ENCODE measurements at regions not wholly inside any gene's neighbourhood (a gene's known extent, or its start where the extent isn't known, plus 50 kb on each side); places are given as distances from the start of the nearest gene placed in this dataset.

- DNase-seq = no peak
- no peak overlapping the region for H3K4me3 ChIP-seq (ENCODE audit: control insufficient read depth in 1 of 2, extremely low read depth in 1 of 2, low read length in 1 of 2)
- Mint-ChIP-seq H3K27ac (no peak overlapping the region), H3K4me1 (no peaks in the 10 kb centered on the region), H3K9me3 (no peaks in the 10 kb centered on the region), H3K4me3 (no peak overlapping the region), H3K36me3 (no peaks in the 10 kb centered on the region), H3K27me3 (no peaks in the 10 kb centered on the region)
- H3K27ac ChIP-seq (ENCODE audit: low read length) = no peak overlapping the region
- H3K27me3 ChIP-seq (replicated peaks in 1 of 2; ENCODE audit: control insufficient read depth in 2 of 2, extremely low read depth in 1 of 2, insufficient read depth in 2 of 2, low read length in 1 of 2) = no peaks in the 10 kb centered on the region
- no peaks in the 10 kb centered on the region for H3K4me1 ChIP-seq (ENCODE audit: control insufficient read depth in 1 of 2, extremely low read depth in 1 of 2, insufficient read depth in 2 of 2, low read length in 2 of 2)
- ChIA-PET POLR2A (no interaction called here), CTCF (no interaction called here)
- H3K36me3 ChIP-seq (ENCODE audit: control insufficient read depth in 2 of 2, extremely low read depth in 1 of 2, insufficient read depth in 1 of 2, low read length in 1 of 2) = no peaks in the 10 kb centered on the region
- H3K9me3 ChIP-seq = no peaks in the 10 kb centered on the region
- no peak for ATAC-seq (replicated peaks in 1 of 4)
- WGBS (ENCODE audit: insufficient coverage) = 33% methylated on average over 1 of the region's 3 CpGs
These were observed 256.5 kb downstream of the TTLL7 start for GRCh38 chr1:83742446-83742845.

GRCh38 chr1:83741770-83742169 is 257.2 kb downstream of the TTLL7 start:
- ATAC-seq (replicated peaks in 1 of 4) (no peak), DNase-seq (no peak)
- H3K9me3 Mint-ChIP-seq = no peaks in the 10 kb centered on the region
- H3K27me3 Mint-ChIP-seq = no peaks in the 10 kb centered on the region
- no peaks in the 10 kb centered on the region for H3K36me3 ChIP-seq (ENCODE audit: control insufficient read depth in 2 of 2, extremely low read depth in 1 of 2, insufficient read depth in 1 of 2, low read length in 1 of 2)
- H3K9me3 ChIP-seq = no peaks in the 10 kb centered on the region
- no peaks in the 10 kb centered on the region for H3K4me1 Mint-ChIP-seq
- H3K27ac ChIP-seq (ENCODE audit: low read length) = no peak overlapping the region
- H3K4me3 ChIP-seq (ENCODE audit: control insufficient read depth in 1 of 2, extremely low read depth in 1 of 2, low read length in 1 of 2) = no peak overlapping the region
- no peaks in the 10 kb centered on the region for H3K27me3 ChIP-seq (replicated peaks in 1 of 2; ENCODE audit: control insufficient read depth in 2 of 2, extremely low read depth in 1 of 2, insufficient read depth in 2 of 2, low read length in 1 of 2)
- H3K4me1 ChIP-seq (ENCODE audit: control insufficient read depth in 1 of 2, extremely low read depth in 1 of 2, insufficient read depth in 2 of 2, low read length in 2 of 2) = no peaks in the 10 kb centered on the region
- CTCF ChIA-PET = interaction anchor here in 1 of 2 donors (0.5 kb wide), 1 partner anchor 28 kb away, joined by 5 read pairs; no protein-coding TSS in a partner anchor
- no peaks in the 10 kb centered on the region for H3K36me3 Mint-ChIP-seq
- no peak overlapping the region for H3K27ac Mint-ChIP-seq
- POLR2A ChIA-PET = interaction anchor here in 1 of 2 donors (0.6 kb wide), 1 partner anchor 642 kb away, joined by 3 read pairs; no protein-coding TSS in a partner anchor
- no peak overlapping the region for H3K4me3 Mint-ChIP-seq

- POLR2A ChIA-PET = interaction anchor here in 1 of 2 donors (0.6 kb wide), 1 partner anchor 641 kb away, joined by 3 read pairs; no protein-coding TSS in a partner anchor
- no peaks in the 10 kb centered on the region for H3K36me3 ChIP-seq (ENCODE audit: control insufficient read depth in 2 of 2, extremely low read depth in 1 of 2, insufficient read depth in 1 of 2, low read length in 1 of 2)
- H3K27me3 ChIP-seq (replicated peaks in 1 of 2; ENCODE audit: control insufficient read depth in 2 of 2, extremely low read depth in 1 of 2, insufficient read depth in 2 of 2, low read length in 1 of 2) = no peaks in the 10 kb centered on the region
- Mint-ChIP-seq H3K4me3 (no peak overlapping the region), H3K27ac (no peak overlapping the region), H3K9me3 (no peaks in the 10 kb centered on the region), H3K36me3 (no peaks in the 10 kb centered on the region), H3K27me3 (no peaks in the 10 kb centered on the region), H3K4me1 (no peaks in the 10 kb centered on the region)
- H3K4me3 ChIP-seq (ENCODE audit: control insufficient read depth in 1 of 2, extremely low read depth in 1 of 2, low read length in 1 of 2) = no peak overlapping the region
- CTCF ChIA-PET = interaction anchor here in 1 of 2 donors (0.5 kb wide), 1 partner anchor 28 kb away, joined by 5 read pairs; no protein-coding TSS in a partner anchor
- WGBS (ENCODE audit: insufficient coverage) = no CpG with 5 or more reads among the region's 2 CpGs
- H3K9me3 ChIP-seq = no peaks in the 10 kb centered on the region
- no peak for DNase-seq
- H3K27ac ChIP-seq (ENCODE audit: low read length) = no peak overlapping the region
- ATAC-seq (replicated peaks in 1 of 4) = no peak
- no peaks in the 10 kb centered on the region for H3K4me1 ChIP-seq (ENCODE audit: control insufficient read depth in 1 of 2, extremely low read depth in 1 of 2, insufficient read depth in 2 of 2, low read length in 2 of 2)
These were observed 257.6 kb downstream of the TTLL7 start for GRCh38 chr1:83741348-83741747.

- H3K27ac Mint-ChIP-seq = no peak overlapping the region
- WGBS (ENCODE audit: insufficient coverage) = no CpG with 5 or more reads among the region's 3 CpGs
- H3K27me3 Mint-ChIP-seq = no peaks in the 10 kb centered on the region
- Histone ChIP-seq H3K27ac (ENCODE audit: low read length) (no peak overlapping the region), H3K9me3 (no peaks in the 10 kb centered on the region), H3K36me3 (ENCODE audit: control insufficient read depth in 2 of 2, extremely low read depth in 1 of 2, insufficient read depth in 1 of 2, low read length in 1 of 2) (no peaks in the 10 kb centered on the region), H3K4me1 (ENCODE audit: control insufficient read depth in 1 of 2, extremely low read depth in 1 of 2, insufficient read depth in 2 of 2, low read length in 2 of 2) (no peaks in the 10 kb centered on the region), H3K4me3 (ENCODE audit: control insufficient read depth in 1 of 2, extremely low read depth in 1 of 2, low read length in 1 of 2) (no peak overlapping the region), H3K27me3 (replicated peaks in 1 of 2; ENCODE audit: control insufficient read depth in 2 of 2, extremely low read depth in 1 of 2, insufficient read depth in 2 of 2, low read length in 1 of 2) (no peaks in the 10 kb centered on the region)
- H3K4me3 Mint-ChIP-seq = no peak overlapping the region
- H3K9me3 Mint-ChIP-seq = no peaks in the 10 kb centered on the region
- POLR2A ChIA-PET = interaction anchor here in 1 of 2 donors (0.5 kb wide), 1 partner anchor 124 kb away, joined by 7 read pairs; no protein-coding TSS in a partner anchor
- no peak for DNase-seq
- CTCF ChIA-PET = no interaction called here
- H3K36me3 Mint-ChIP-seq = no peaks in the 10 kb centered on the region
- H3K4me1 Mint-ChIP-seq = no peaks in the 10 kb centered on the region
- ATAC-seq (replicated peaks in 1 of 4) = no peak
These were observed 263.4 kb downstream of the TTLL7 start for GRCh38 chr1:83735526-83735925.

GRCh38 chr1:83734420-83734819 is 264.5 kb downstream of the TTLL7 start:
- POLR2A ChIA-PET = no interaction called here
- Mint-ChIP-seq H3K4me3 (no peak overlapping the region), H3K36me3 (no peaks in the 10 kb centered on the region), H3K27ac (no peak overlapping the region), H3K27me3 (no peaks in the 10 kb centered on the region), H3K9me3 (no peaks in the 10 kb centered on the region), H3K4me1 (no peaks in the 10 kb centered on the region)
- H3K27ac ChIP-seq (ENCODE audit: low read length) = no peak overlapping the region
- no peaks in the 10 kb centered on the region for H3K9me3 ChIP-seq
- WGBS (ENCODE audit: insufficient coverage) = 88% methylated on average over 6 of the region's 13 CpGs
- H3K4me3 ChIP-seq (ENCODE audit: control insufficient read depth in 1 of 2, extremely low read depth in 1 of 2, low read length in 1 of 2) = no peak overlapping the region
- no peak for ATAC-seq (replicated peaks in 1 of 4)
- no peaks in the 10 kb centered on the region for H3K36me3 ChIP-seq (ENCODE audit: control insufficient read depth in 2 of 2, extremely low read depth in 1 of 2, insufficient read depth in 1 of 2, low read length in 1 of 2)
- CTCF ChIA-PET = no interaction called here
- no peak for DNase-seq
- H3K4me1 ChIP-seq (ENCODE audit: control insufficient read depth in 1 of 2, extremely low read depth in 1 of 2, insufficient read depth in 2 of 2, low read length in 2 of 2) = no peaks in the 10 kb centered on the region
- H3K27me3 ChIP-seq (replicated peaks in 1 of 2; ENCODE audit: control insufficient read depth in 2 of 2, extremely low read depth in 1 of 2, insufficient read depth in 2 of 2, low read length in 1 of 2) = no peaks in the 10 kb centered on the region

GRCh38 chr1:83725735-83726360 is 273.1 kb downstream of the TTLL7 start:
- CTCF ChIA-PET = no interaction called here
- no peak for ATAC-seq (replicated peaks in 1 of 4)
- H3K36me3 ChIP-seq (ENCODE audit: control insufficient read depth in 2 of 2, extremely low read depth in 1 of 2, insufficient read depth in 1 of 2, low read length in 1 of 2) = no peaks in the 10 kb centered on the region
- Mint-ChIP-seq H3K9me3 (peaks cover 0 to 3% (median 0%) of the 10 kb centered on the region in 3 donors), H3K27me3 (no peaks in the 10 kb centered on the region), H3K4me3 (no peak overlapping the region), H3K36me3 (no peaks in the 10 kb centered on the region), H3K4me1 (no peaks in the 10 kb centered on the region), H3K27ac (no peak overlapping the region)
- no peak overlapping the region for H3K27ac ChIP-seq (ENCODE audit: low read length)
- DNase-seq = no peak
- no peaks in the 10 kb centered on the region for H3K27me3 ChIP-seq (replicated peaks in 1 of 2; ENCODE audit: control insufficient read depth in 2 of 2, extremely low read depth in 1 of 2, insufficient read depth in 2 of 2, low read length in 1 of 2)
- 80% methylated on average over 4 of the region's 5 CpGs for WGBS (ENCODE audit: insufficient coverage)
- H3K9me3 ChIP-seq = no peaks in the 10 kb centered on the region
- POLR2A ChIA-PET = no interaction called here
- no peaks in the 10 kb centered on the region for H3K4me1 ChIP-seq (ENCODE audit: control insufficient read depth in 1 of 2, extremely low read depth in 1 of 2, insufficient read depth in 2 of 2, low read length in 2 of 2)
- no peak overlapping the region for H3K4me3 ChIP-seq (ENCODE audit: control insufficient read depth in 1 of 2, extremely low read depth in 1 of 2, low read length in 1 of 2)

GRCh38 chr1:83718338-83718737 is 280.6 kb downstream of the TTLL7 start:
- ChIA-PET CTCF (no interaction called here), POLR2A (interaction anchor here in 1 of 2 donors (0.5 kb wide), 1 partner anchor 352 kb away, joined by 7 read pairs; no protein-coding TSS in a partner anchor)
- no peak overlapping the region for H3K27ac ChIP-seq (ENCODE audit: low read length)
- no peaks in the 10 kb centered on the region for H3K36me3 ChIP-seq (ENCODE audit: control insufficient read depth in 2 of 2, extremely low read depth in 1 of 2, insufficient read depth in 1 of 2, low read length in 1 of 2)
- Mint-ChIP-seq H3K9me3 (peaks cover 0 to 3% (median 0%) of the 10 kb centered on the region in 3 donors), H3K4me1 (no peaks in the 10 kb centered on the region), H3K27ac (no peak overlapping the region), H3K36me3 (no peaks in the 10 kb centered on the region), H3K4me3 (no peak overlapping the region), H3K27me3 (no peaks in the 10 kb centered on the region)
- no peaks in the 10 kb centered on the region for H3K4me1 ChIP-seq (ENCODE audit: control insufficient read depth in 1 of 2, extremely low read depth in 1 of 2, insufficient read depth in 2 of 2, low read length in 2 of 2)
- no peaks in the 10 kb centered on the region for H3K27me3 ChIP-seq (replicated peaks in 1 of 2; ENCODE audit: control insufficient read depth in 2 of 2, extremely low read depth in 1 of 2, insufficient read depth in 2 of 2, low read length in 1 of 2)
- 71% methylated on average over 3 of the region's 6 CpGs for WGBS (ENCODE audit: insufficient coverage)
- no peak overlapping the region for H3K4me3 ChIP-seq (ENCODE audit: control insufficient read depth in 1 of 2, extremely low read depth in 1 of 2, low read length in 1 of 2)
- DNase-seq = no peak
- no peaks in the 10 kb centered on the region for H3K9me3 ChIP-seq
- no peak for ATAC-seq (replicated peaks in 1 of 4)

Data from T-cell (primary cell).